Right lobe of liver (tissue), 6 donors: ENCODE measurements at regions not wholly inside any gene's neighbourhood (a gene's known extent, or its start where the extent isn't known, plus 50 kb on each side); places are given as distances from the start of the nearest gene placed in this dataset.

Experiments
- ATAC-seq, 4 donors: fragments of 200-7000 bp; cut with Tn5 transposase; one replicate each; pipeline ENCODE4 v1.9.1; 2020; ENCODE audit warnings: mild to moderate bottlenecking in 4 of 4, moderate library complexity in 4 of 4
- DNase-seq, 3 donors: peaks; one replicate each; pipeline ENCODE4 v3.0.0-alpha.2; 2020
- H3K27ac ChIP-seq, 3 donors: fragments of 200-600 bp; one replicate each; pipeline ENCODE4 v1.8.0; 2022
- H3K27me3 ChIP-seq, 2 donors: fragments of 200-600 bp; one replicate each; pipeline ENCODE4 v1.8.0; 2022
- H3K36me3 ChIP-seq, 4 donors: fragments of 200-600 bp; sonication (generic) in 1 of 4; one replicate each; pipeline versions ENCODE4 v1.5.1 to v1.8.0; 2017 to 2022; ENCODE audit warnings: control low read depth in 1 of 4
- H3K4me1 ChIP-seq, 4 donors: fragments of 200-600 bp; sonication (generic) in 1 of 4; one replicate each; pipeline versions ENCODE4 v1.5.1 to v1.8.0; 2017 to 2022; ENCODE audit warnings: control low read depth in 1 of 4
- H3K4me3 ChIP-seq, 3 donors: fragments of 200-600 bp; one replicate each; pipeline ENCODE4 v1.8.0; 2022
- H3K9me3 ChIP-seq, 4 donors: fragments of 200-600 bp; sonication (generic) in 1 of 4; one replicate each; pipeline versions ENCODE4 v1.5.1 to v1.8.0; 2017 to 2022; ENCODE audit warnings: control low read depth in 1 of 4
- POLR2A ChIP-seq: fragments of 450-650 bp; IDR thresholded peaks from one replicate; pipeline ENCODE4 v1.6.1; 2017; ENCODE audit warnings: antibody characterized with exemption, mild to moderate bottlenecking
- WGBS: methylation state at CpG from one replicate; pipeline ENCODE4 v1.1.6; 2018; ENCODE audit warnings: low coverage, low lambda C conversion rate; ENCODE audit not compliant: insufficient coverage; ENCODE audit errors: missing lambda C conversion rate; 5-methylcytosine and 5-hydroxymethylcytosine counted together
- intact Hi-C, 2 donors: fragments of 100-400 bp; cut with DNase I; formaldehyde crosslinking; loops; one replicate each; pipeline versions ENCODE4 v1.11.2 to v1.14.1; 2022
- TF ChIP-seq, protein P1 (sequence below), 4 donors: fragments of 200-600 bp in 3 of 4; fragments of 450-650 bp in 1 of 4; IDR thresholded peaks; one replicate each; pipeline versions ENCODE4 v1.5.1 to v1.8.0; 2016 to 2022; ENCODE audit warnings: antibody characterized with exemption in 4 of 4, mild to moderate bottlenecking in 2 of 4
- donor health status: DM: no; HTN: yes; CAD: no.
- donor health status: DM: no; HTN: no; CAD: no.
- donor health status: DM: no; HTN: no; CAD: no.
- donor health status: DM: no; HTN: yes; CAD: no.
- donor health status: DM: no; HTN: yes; CAD: no.

DNA sequence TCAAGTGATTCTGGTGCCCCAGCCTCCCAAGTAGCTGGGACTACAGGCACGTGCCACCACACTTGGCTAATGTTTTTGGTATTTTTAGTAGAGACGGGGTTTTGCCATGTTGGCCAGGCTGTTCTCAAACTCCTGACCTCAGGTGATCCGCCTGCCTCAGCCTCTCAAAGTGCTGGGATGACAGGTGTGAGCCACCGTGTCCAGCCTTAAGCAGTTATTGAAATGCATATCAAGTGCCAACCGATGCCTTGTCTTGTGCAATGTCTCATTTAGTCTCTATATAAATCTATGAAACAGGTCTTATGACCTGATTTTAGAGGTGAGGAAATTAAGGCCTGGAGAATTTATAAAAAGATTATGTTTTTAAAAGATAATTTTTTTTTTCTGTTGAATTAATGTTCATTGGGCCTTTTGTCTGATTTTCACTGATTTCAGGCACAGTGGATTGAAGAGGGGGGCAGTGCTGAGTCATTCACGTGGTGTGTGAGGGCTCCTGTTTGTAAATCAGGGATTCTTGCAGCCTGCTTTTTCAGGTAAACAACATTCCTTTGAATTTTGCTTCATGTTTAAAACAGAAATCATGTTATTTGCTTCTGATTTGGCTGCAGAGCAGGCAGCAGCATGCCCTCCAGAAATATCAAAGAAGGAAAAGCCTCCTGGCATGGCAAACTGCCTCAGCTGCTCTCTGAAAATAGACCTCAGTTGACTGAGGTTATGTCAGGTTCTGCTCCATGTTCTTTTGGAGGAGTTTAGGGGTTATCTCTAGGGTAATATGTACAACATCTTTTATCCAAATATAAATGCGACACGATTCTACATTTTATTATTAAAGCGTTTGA lies 407.0 kb upstream of the RGMA start:
- intact Hi-C loops, result no loop called here
- ATAC-seq, result no peak
- H3K4me3 ChIP-seq, result no peak overlapping the region
- no peak for DNase-seq
- no peaks in the 10 kb centered on the region for H3K36me3 ChIP-seq
- H3K9me3 ChIP-seq, result no peaks in the 10 kb centered on the region
- no peak overlapping the region for H3K27ac ChIP-seq
- TF ChIP-seq POLR2A, result no peak
- no peaks in the 10 kb centered on the region for H3K27me3 ChIP-seq
- 47% methylated on average over 8 of the region's 9 CpGs for WGBS
- no peaks in the 10 kb centered on the region for H3K4me1 ChIP-seq

- WGBS, result 63% methylated on average over 4 of the region's 4 CpGs
Measured at GRCh38 chr15:93493172-93493571, 404.2 kb upstream of the RGMA start.

GRCh38 chr15:93491291-93491690 lies 402.3 kb upstream of the RGMA start:
- no peak overlapping the region for H3K27ac ChIP-seq
- H3K4me3 ChIP-seq, result no peak overlapping the region
- H3K9me3 ChIP-seq, result no peaks in the 10 kb centered on the region
- no peak for DNase-seq
- intact Hi-C loops, result no loop called here
- no peaks in the 10 kb centered on the region for H3K4me1 ChIP-seq
- TF ChIP-seq, protein P1, sequence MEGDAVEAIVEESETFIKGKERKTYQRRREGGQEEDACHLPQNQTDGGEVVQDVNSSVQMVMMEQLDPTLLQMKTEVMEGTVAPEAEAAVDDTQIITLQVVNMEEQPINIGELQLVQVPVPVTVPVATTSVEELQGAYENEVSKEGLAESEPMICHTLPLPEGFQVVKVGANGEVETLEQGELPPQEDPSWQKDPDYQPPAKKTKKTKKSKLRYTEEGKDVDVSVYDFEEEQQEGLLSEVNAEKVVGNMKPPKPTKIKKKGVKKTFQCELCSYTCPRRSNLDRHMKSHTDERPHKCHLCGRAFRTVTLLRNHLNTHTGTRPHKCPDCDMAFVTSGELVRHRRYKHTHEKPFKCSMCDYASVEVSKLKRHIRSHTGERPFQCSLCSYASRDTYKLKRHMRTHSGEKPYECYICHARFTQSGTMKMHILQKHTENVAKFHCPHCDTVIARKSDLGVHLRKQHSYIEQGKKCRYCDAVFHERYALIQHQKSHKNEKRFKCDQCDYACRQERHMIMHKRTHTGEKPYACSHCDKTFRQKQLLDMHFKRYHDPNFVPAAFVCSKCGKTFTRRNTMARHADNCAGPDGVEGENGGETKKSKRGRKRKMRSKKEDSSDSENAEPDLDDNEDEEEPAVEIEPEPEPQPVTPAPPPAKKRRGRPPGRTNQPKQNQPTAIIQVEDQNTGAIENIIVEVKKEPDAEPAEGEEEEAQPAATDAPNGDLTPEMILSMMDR (IDR thresholded peaks at IDR 0.05), result no peak
- TF ChIP-seq POLR2A, result no peak
- WGBS, result 51% methylated on average over 5 of the region's 8 CpGs
- ATAC-seq, result no peak
- no peaks in the 10 kb centered on the region for H3K36me3 ChIP-seq
- H3K27me3 ChIP-seq, result no peaks in the 10 kb centered on the region

More at GRCh38 chr15:93493172-93493571, 404.2 kb upstream of the RGMA start:
- Histone ChIP-seq H3K27me3 (no peaks in the 10 kb centered on the region), H3K9me3 (no peaks in the 10 kb centered on the region), H3K4me1 (no peaks in the 10 kb centered on the region), H3K4me3 (no peak overlapping the region), H3K36me3 (no peaks in the 10 kb centered on the region), H3K27ac (no peak overlapping the region)
- no peak for ATAC-seq
- no peak for TF ChIP-seq POLR2A
- TF ChIP-seq, protein P1 (IDR thresholded peaks at IDR 0.05), result no peak
- DNase-seq, result no peak
- intact Hi-C loops, result no loop called here

GRCh38 chr15:93488296-93488713 lies 399.3 kb upstream of the RGMA start:
- WGBS, result 37% methylated on average over 3 of the region's 5 CpGs
- intact Hi-C loops, result no loop called here
- DNase-seq, result no peak
- H3K36me3 ChIP-seq, result no peaks in the 10 kb centered on the region
- no peak overlapping the region for H3K4me3 ChIP-seq
- no peaks in the 10 kb centered on the region for H3K4me1 ChIP-seq
- no peak for TF ChIP-seq POLR2A
- TF ChIP-seq, protein P1 (IDR thresholded peaks at IDR 0.05), result no peak
- H3K9me3 ChIP-seq, result no peaks in the 10 kb centered on the region
- no peak for ATAC-seq
- no peak overlapping the region for H3K27ac ChIP-seq
- H3K27me3 ChIP-seq, result no peaks in the 10 kb centered on the region

DNA sequence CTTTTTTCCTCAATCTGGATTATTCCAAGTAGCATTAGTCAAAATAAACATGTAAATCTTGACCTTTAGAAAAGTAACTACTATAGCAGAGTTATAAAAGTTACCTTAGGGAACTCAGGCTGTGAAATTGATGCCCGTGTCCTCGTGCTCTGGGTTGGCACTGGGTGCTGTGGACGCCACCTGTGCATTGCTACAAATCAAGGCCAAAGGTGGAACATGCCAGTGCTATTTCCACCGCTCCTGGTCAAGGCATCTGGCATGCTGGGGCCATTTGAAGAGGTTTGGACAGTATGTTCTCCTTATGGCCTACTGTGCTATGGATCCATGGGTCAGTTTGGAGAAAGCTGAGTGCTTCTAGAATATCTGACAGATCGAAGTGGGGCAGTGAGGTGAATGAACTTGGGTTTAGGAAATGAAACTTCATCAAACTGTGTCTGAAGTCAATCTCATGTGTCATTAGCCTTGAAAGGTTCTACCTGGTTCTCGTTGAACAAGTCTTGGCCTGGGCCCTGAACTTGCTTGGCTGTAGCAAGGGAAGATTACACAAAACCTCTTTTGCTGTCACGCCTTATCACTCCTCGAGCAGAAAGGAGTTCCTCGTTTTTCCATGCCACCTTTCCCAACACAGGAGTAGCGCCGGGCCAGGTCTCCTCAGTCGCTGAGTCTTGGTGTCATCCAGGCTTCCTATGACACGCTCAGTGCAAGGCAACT lies 397.6 kb upstream of the RGMA start:
- Histone ChIP-seq H3K4me1 (no peaks in the 10 kb centered on the region), H3K4me3 (no peak overlapping the region), H3K27me3 (no peaks in the 10 kb centered on the region), H3K27ac (no peak overlapping the region), H3K36me3 (no peaks in the 10 kb centered on the region), H3K9me3 (no peaks in the 10 kb centered on the region)
- DNase-seq (no peak), ATAC-seq (no peak)
- WGBS, result 40% methylated on average over 9 of the region's 13 CpGs
- intact Hi-C loops, result no loop called here
- TF ChIP-seq POLR2A, result no peak
- TF ChIP-seq, protein P1 (IDR thresholded peaks at IDR 0.05), result no peak
